PC-3 (cell line): ENCODE measurements at regions not wholly inside any gene's neighbourhood (a gene's known extent, or its start where the extent isn't known, plus 50 kb on each side); places are given as distances from the start of the nearest gene placed in this dataset.

Source experiments
- EZH2 ChIP-seq: fragments of 300-600 bp; sonication (generic); IDR thresholded peaks from one replicate; pipeline ENCODE4 v1.6.1; 2017; ENCODE audit warnings: antibody characterized with exemption, mild to moderate bottlenecking, low read length; ENCODE audit not compliant: unreplicated experiment
- EZH2phosphoT487 ChIP-seq: fragments of 300-600 bp; sonication (generic); IDR thresholded peaks from 2 replicates; pipeline ENCODE4 v1.6.1; 2018; ENCODE audit warnings: mild to moderate bottlenecking, antibody characterized with exemption, low read length, borderline replicate concordance
- TF ChIP-seq, protein P1 (sequence below): fragments of 300-600 bp; sonication (generic); conservative IDR thresholded peaks from 2 replicates; pipeline ENCODE4 v1.5.1; 2017; ENCODE audit warnings: antibody characterized with exemption, low read depth, mild to moderate bottlenecking, low read length

DNA sequence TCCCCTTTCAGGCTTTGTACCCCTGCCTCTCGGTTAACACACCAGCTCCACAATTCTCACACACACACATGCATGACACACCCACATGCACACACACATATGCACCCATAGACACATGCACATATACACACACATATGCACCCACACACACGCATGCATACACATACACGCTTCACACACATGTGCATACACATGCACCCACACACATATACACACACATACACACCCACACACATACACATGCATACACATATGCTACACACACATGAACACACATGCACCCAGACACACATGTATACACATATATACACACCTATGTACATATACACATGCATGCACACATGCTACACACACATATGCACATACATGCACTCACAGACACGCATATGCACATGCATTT is 61.7 kb upstream of the SLC25A33 start:
- TF ChIP-seq, protein P1, sequence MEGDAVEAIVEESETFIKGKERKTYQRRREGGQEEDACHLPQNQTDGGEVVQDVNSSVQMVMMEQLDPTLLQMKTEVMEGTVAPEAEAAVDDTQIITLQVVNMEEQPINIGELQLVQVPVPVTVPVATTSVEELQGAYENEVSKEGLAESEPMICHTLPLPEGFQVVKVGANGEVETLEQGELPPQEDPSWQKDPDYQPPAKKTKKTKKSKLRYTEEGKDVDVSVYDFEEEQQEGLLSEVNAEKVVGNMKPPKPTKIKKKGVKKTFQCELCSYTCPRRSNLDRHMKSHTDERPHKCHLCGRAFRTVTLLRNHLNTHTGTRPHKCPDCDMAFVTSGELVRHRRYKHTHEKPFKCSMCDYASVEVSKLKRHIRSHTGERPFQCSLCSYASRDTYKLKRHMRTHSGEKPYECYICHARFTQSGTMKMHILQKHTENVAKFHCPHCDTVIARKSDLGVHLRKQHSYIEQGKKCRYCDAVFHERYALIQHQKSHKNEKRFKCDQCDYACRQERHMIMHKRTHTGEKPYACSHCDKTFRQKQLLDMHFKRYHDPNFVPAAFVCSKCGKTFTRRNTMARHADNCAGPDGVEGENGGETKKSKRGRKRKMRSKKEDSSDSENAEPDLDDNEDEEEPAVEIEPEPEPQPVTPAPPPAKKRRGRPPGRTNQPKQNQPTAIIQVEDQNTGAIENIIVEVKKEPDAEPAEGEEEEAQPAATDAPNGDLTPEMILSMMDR = no peak
- no peak for TF ChIP-seq EZH2
- no peak for TF ChIP-seq EZH2phosphoT487
